Gastrocnemius medialis (tissue), 4 donors: ENCODE measurements at regions not wholly inside any gene's neighbourhood (a gene's known extent, or its start where the extent isn't known, plus 50 kb on each side); places are given as distances from the start of the nearest gene placed in this dataset.

ENCODE experiments used
- CTCF ChIP-seq, 5 experiments: fragments of 450-650 bp in 3 of 5; fragments of 200-600 bp in 2 of 5; sonication (generic) in 2 of 5; IDR thresholded peaks in 4 of 5; conservative IDR thresholded peaks in 1 of 5; 1 replicate in 4 of 5; 2 replicates in 1 of 5; pipeline ENCODE4 v1.5.1; 2016 to 2019; ENCODE audit warnings: antibody characterized with exemption in 5 of 5, mild to moderate bottlenecking in 3 of 5, moderate library complexity in 3 of 5
- POLR2A ChIP-seq, 2 donors: fragments of 450-650 bp; IDR thresholded peaks; one replicate each; pipeline ENCODE4 v1.6.1; 2017; ENCODE audit warnings: antibody characterized with exemption in 2 of 2, mild to moderate bottlenecking in 2 of 2, moderate library complexity in 2 of 2

GRCh38 chr6:113683968-113684367 lies 173.2 kb upstream of the MARCKS start:
- TF ChIP-seq POLR2A (IDR thresholded peaks at IDR 0.05) (no peak), CTCF (IDR thresholded peaks at IDR 0.05 in 4 of 5, conservative IDR thresholded peaks at IDR 0.05 in 1 of 5) (no peak)
